ENCODE measurements at regions not wholly inside any gene's neighbourhood (a gene's known extent, or its start where the extent isn't known, plus 50 kb on each side); places are given as distances from the start of the nearest gene placed in this dataset.

- ChIA-PET CTCF (no interaction called here), POLR2A (no interaction called here)
- H3K9me3 Mint-ChIP-seq = no peaks in the 10 kb centered on the region
- peaks cover 4% of the 10 kb centered on the region for H3K27me3 Mint-ChIP-seq
- no peak overlapping the region for H3K4me3 Mint-ChIP-seq
- no peaks in the 10 kb centered on the region for H3K36me3 Mint-ChIP-seq (ENCODE audit: low read depth)
- intact Hi-C loops (cut with micrococcal nuclease) = no loop called here
- no peak overlapping the region for H3K27ac Mint-ChIP-seq
- DNase-seq = no peak
- no peak for ATAC-seq (ENCODE audit: low read depth)
- TF ChIP-seq CTCF (IDR thresholded peaks at IDR 0.05) = no peak
- H3K4me1 Mint-ChIP-seq = no peaks in the 10 kb centered on the region
Measured at GRCh38 chr2:204078003-204078698, 141.6 kb downstream of the ICOS start.

GRCh38 chr2:204081487-204082425 is 145.2 kb downstream of the ICOS start:
- H3K4me1 Mint-ChIP-seq = no peaks in the 10 kb centered on the region
- no peak for TF ChIP-seq CTCF (IDR thresholded peaks at IDR 0.05)
- intact Hi-C loops (cut with micrococcal nuclease) = no loop called here
- no peak overlapping the region for H3K4me3 Mint-ChIP-seq
- POLR2A ChIA-PET = no interaction called here
- H3K27ac Mint-ChIP-seq = no peak overlapping the region
- ATAC-seq (ENCODE audit: low read depth) = no peak
- CTCF ChIA-PET = no interaction called here
- no peaks in the 10 kb centered on the region for H3K36me3 Mint-ChIP-seq (ENCODE audit: low read depth)
- H3K9me3 Mint-ChIP-seq = no peaks in the 10 kb centered on the region
- H3K27me3 Mint-ChIP-seq = peaks cover 4% of the 10 kb centered on the region
- DNase-seq = no peak

GRCh38 chr2:204086167-204086566 is 149.6 kb downstream of the ICOS start:
- no peak for TF ChIP-seq CTCF (IDR thresholded peaks at IDR 0.05)
- H3K27me3 Mint-ChIP-seq = peaks cover 2% of the 10 kb centered on the region
- no peaks in the 10 kb centered on the region for H3K9me3 Mint-ChIP-seq
- ChIA-PET CTCF (no interaction called here), POLR2A (no interaction called here)
- DNase-seq (no peak), ATAC-seq (ENCODE audit: low read depth) (no peak)
- no peak overlapping the region for H3K4me3 Mint-ChIP-seq
- H3K27ac Mint-ChIP-seq = no peak overlapping the region
- H3K36me3 Mint-ChIP-seq (ENCODE audit: low read depth) = no peaks in the 10 kb centered on the region
- H3K4me1 Mint-ChIP-seq = no peaks in the 10 kb centered on the region
- intact Hi-C loops (cut with micrococcal nuclease) = no loop called here

GRCh38 chr2:204089105-204089504 is 152.5 kb downstream of the ICOS start:
- Mint-ChIP-seq H3K27ac (no peak overlapping the region), H3K27me3 (peaks cover 2% of the 10 kb centered on the region), H3K36me3 (ENCODE audit: low read depth) (no peaks in the 10 kb centered on the region), H3K9me3 (peaks cover 10% of the 10 kb centered on the region), H3K4me3 (no peak overlapping the region), H3K4me1 (no peaks in the 10 kb centered on the region)
- no peak for TF ChIP-seq CTCF (IDR thresholded peaks at IDR 0.05)
- POLR2A ChIA-PET = no interaction called here
- ATAC-seq (ENCODE audit: low read depth) (no peak), DNase-seq (no peak)
- intact Hi-C loops (cut with micrococcal nuclease) = no loop called here
- CTCF ChIA-PET = no interaction called here

GRCh38 chr2:204089574-204089973 is 153.0 kb downstream of the ICOS start:
- no peak for DNase-seq
- Mint-ChIP-seq H3K36me3 (ENCODE audit: low read depth) (no peaks in the 10 kb centered on the region), H3K4me3 (no peak overlapping the region), H3K4me1 (no peaks in the 10 kb centered on the region), H3K27ac (no peak overlapping the region), H3K27me3 (peaks cover 2% of the 10 kb centered on the region), H3K9me3 (peaks cover 10% of the 10 kb centered on the region)
- POLR2A ChIA-PET = no interaction called here
- no peak for ATAC-seq (ENCODE audit: low read depth)
- no peak for TF ChIP-seq CTCF (IDR thresholded peaks at IDR 0.05)
- intact Hi-C loops (cut with micrococcal nuclease) = no loop called here
- CTCF ChIA-PET = no interaction called here
